Stimulated activated naive B cell treated with anti-CD40 and anti-IgM and Interleukin-4, amounts not matched to agents 10 μg/mL and 1 μg/mL and 100 μg/mL, for 72 hours (primary cell): ENCODE measurements at regions not wholly inside any gene's neighbourhood (a gene's known extent, or its start where the extent isn't known, plus 50 kb on each side); places are given as distances from the start of the nearest gene placed in this dataset.
A peak's percentile ranks its signal among the peaks of the same experiment; 100 is the strongest.

Experiments used
- ATAC-seq, 2 donors: fragments of 150-1000 bp; cut with Tn5 transposase; replicated peaks; 2 replicates each; pipeline ENCODE4 v1.10.0; 2021; ENCODE audit warnings: moderate library complexity in 1 of 2
- DNase-seq: peaks from one replicate; pipeline ENCODE4 v3.0.0; 2021
- H3K27ac Mint-ChIP-seq: one replicate; pipeline ENCODE4 v1.8.0; 2022; ENCODE audit warnings: mild to moderate bottlenecking, mixed read lengths
- H3K27me3 Mint-ChIP-seq, 2 donors: one replicate each; pipeline ENCODE4 v1.8.0; 2022; ENCODE audit warnings: mixed read lengths in 2 of 2
- H3K36me3 Mint-ChIP-seq, 2 donors: one replicate each; pipeline ENCODE4 v1.8.0; 2022; ENCODE audit warnings: mixed read lengths in 2 of 2, mild to moderate bottlenecking in 1 of 2
- H3K4me1 Mint-ChIP-seq, 2 donors: one replicate each; pipeline ENCODE4 v1.8.0; 2022; ENCODE audit warnings: mixed read lengths in 2 of 2, mild to moderate bottlenecking in 1 of 2
- H3K4me3 Mint-ChIP-seq, 2 donors: one replicate each; pipeline ENCODE4 v1.8.0; 2022; ENCODE audit warnings: mild to moderate bottlenecking in 2 of 2, mixed read lengths in 2 of 2, moderate library complexity in 1 of 2
- H3K9me3 Mint-ChIP-seq, 2 donors: one replicate each; pipeline ENCODE4 v1.8.0; 2022; ENCODE audit warnings: mixed read lengths in 2 of 2, mild to moderate bottlenecking in 1 of 2

- Mint-ChIP-seq H3K36me3 (no peaks in the 10 kb centered on the region), H3K27ac (no peak overlapping the region), H3K4me1 (peaks cover 0 to 4% of the 10 kb centered on the region in 2 donors), H3K9me3 (no peaks in the 10 kb centered on the region), H3K4me3 (no peak overlapping the region), H3K27me3 (peaks cover 9 to 13% of the 10 kb centered on the region in 2 donors)
- no peak for DNase-seq
- ATAC-seq = no peak
These were observed 276.3 kb downstream of the PTTG2 start for GRCh38 chr4:38236503-38236902.

DNA sequence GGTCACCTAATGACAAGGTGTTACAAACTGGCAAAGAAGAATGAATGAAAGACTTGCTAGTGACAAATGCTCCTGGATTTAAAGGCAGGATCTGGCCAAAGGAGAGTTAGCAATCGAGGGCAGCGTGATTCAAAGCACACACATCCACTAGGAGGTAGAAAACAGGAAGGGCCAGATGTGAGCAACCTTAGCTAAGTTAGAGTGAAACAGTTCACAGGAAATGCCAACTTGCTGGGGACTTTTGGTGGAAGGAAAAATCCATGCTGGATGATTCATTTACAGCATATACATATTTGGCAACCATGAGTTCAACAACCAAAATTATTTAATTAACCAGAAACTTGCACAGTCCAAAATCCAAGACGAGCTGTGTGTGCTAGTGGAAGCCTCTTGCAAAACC is 276.9 kb downstream of the PTTG2 start:
- H3K27ac Mint-ChIP-seq = no peak overlapping the region
- no peak overlapping the region for H3K4me3 Mint-ChIP-seq
- H3K9me3 Mint-ChIP-seq = no peaks in the 10 kb centered on the region
- DNase-seq (no peak), ATAC-seq (peak in 1 of 2 donors; percentile 33)
- H3K27me3 Mint-ChIP-seq = peaks cover 5 to 13% of the 10 kb centered on the region in 2 donors
- no peaks in the 10 kb centered on the region for H3K36me3 Mint-ChIP-seq
- peaks cover 0 to 4% of the 10 kb centered on the region in 2 donors for H3K4me1 Mint-ChIP-seq

DNA sequence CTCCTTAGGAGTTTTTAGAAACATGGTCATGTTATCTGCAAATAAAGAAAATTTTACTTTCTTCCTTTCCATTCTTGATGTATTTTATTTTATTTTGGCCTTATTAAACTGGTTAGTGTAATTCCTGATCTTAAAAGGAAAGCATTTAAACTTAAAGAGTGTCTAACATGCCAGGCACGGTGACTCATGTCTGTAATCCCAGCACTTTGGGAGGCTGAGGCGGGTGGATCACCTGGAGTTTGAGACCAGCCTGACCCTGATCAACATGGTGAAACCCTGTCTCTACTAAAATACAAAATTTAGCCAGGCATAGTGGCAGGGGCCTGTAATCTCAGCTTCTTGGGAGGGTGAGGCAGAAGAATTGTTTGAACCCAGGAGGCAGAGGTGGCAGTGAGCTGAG is 281.3 kb downstream of the PTTG2 start:
- ATAC-seq = no peak
- peaks cover 6 to 9% of the 10 kb centered on the region in 2 donors for H3K27me3 Mint-ChIP-seq
- H3K4me1 Mint-ChIP-seq = peaks cover 0 to 8% of the 10 kb centered on the region in 2 donors
- H3K27ac Mint-ChIP-seq = no peak overlapping the region
- peaks cover 2 to 8% of the 10 kb centered on the region in 2 donors for H3K9me3 Mint-ChIP-seq
- no peak overlapping the region for H3K4me3 Mint-ChIP-seq
- no peaks in the 10 kb centered on the region for H3K36me3 Mint-ChIP-seq
- DNase-seq = no peak

- Mint-ChIP-seq H3K27me3 (peaks cover 6 to 12% of the 10 kb centered on the region in 2 donors), H3K36me3 (no peaks in the 10 kb centered on the region), H3K4me3 (no peak overlapping the region), H3K9me3 (peaks cover 4 to 10% of the 10 kb centered on the region in 2 donors), H3K4me1 (peaks cover 0 to 6% of the 10 kb centered on the region in 2 donors), H3K27ac (no peak overlapping the region)
- ATAC-seq (no peak), DNase-seq (no peak)
These were observed 281.9 kb downstream of the PTTG2 start for GRCh38 chr4:38242101-38242500.

DNA sequence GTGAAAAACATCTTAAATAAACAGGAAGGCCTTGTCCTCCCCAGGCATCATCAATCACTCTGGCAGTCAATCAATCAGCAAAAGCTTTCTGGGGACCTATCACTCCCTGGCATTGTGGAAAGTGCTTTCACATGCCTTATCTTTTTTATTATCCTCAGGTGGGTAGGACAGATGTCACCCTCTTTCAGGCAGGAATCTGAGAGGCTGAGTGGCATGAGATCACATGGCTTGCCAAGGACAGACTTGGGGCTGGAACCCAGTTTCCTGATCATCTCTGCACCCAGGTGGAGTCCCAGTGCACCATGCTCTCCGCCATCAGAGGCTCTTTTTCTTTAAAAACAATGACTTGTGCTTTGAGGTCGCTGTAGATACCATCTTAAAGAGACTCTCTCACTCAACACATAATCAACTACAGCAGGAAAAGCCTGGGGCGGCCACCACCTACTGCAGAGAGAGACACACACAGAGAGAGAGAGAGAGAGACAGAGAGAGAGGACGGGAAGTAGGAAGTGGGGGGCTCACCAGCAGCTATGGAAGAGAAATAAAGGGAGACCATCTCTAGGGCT is 282.7 kb downstream of the PTTG2 start:
- Mint-ChIP-seq H3K9me3 (peaks cover 4 to 10% of the 10 kb centered on the region in 2 donors), H3K27ac (no peak overlapping the region), H3K36me3 (no peaks in the 10 kb centered on the region), H3K27me3 (peaks cover 6 to 12% of the 10 kb centered on the region in 2 donors), H3K4me3 (no peak overlapping the region), H3K4me1 (peaks cover 0 to 6% of the 10 kb centered on the region in 2 donors)
- DNase-seq = no peak
- ATAC-seq = no peak

- H3K27ac Mint-ChIP-seq = no peak overlapping the region
- no peak overlapping the region for H3K4me3 Mint-ChIP-seq
- H3K9me3 Mint-ChIP-seq = peaks cover 4 to 10% of the 10 kb centered on the region in 2 donors
- peaks cover 6 to 12% of the 10 kb centered on the region in 2 donors for H3K27me3 Mint-ChIP-seq
- H3K36me3 Mint-ChIP-seq = no peaks in the 10 kb centered on the region
- ATAC-seq = no peak
- peaks cover 0 to 6% of the 10 kb centered on the region in 2 donors for H3K4me1 Mint-ChIP-seq
- DNase-seq = no peak
These were observed 283.3 kb downstream of the PTTG2 start for GRCh38 chr4:38243388-38244053.

- Mint-ChIP-seq H3K9me3 (peaks cover 15% of the 10 kb centered on the region in 2 donors), H3K27me3 (peaks cover 9 to 21% of the 10 kb centered on the region in 2 donors)
These were observed 294.6 kb downstream of the PTTG2 start for GRCh38 chr4:38254825-38255224.

DNA sequence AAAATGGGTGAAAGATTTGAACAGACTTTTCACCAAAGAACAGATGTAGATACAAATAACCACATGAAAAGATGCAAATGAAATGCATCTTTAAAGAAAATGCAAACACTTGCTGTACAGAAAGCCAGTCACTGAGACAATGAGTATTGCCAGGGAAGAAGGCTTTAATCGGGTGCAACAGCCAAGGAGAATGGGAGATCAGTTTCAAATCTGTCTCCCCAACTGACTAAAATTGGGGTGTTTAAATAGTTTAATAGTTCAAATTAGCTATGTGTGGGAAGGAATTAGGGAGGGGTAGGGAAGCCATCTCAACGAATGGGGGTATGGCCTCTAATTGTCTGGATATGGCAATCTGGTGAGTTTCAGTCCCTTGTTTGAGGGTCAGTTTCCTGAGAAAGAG is 295.4 kb downstream of the PTTG2 start:
- DNase-seq (no peak), ATAC-seq (no peak)
- Mint-ChIP-seq H3K27ac (no peak overlapping the region), H3K9me3 (peaks cover 14 to 15% of the 10 kb centered on the region in 2 donors), H3K36me3 (peaks cover 3 to 9% of the 10 kb centered on the region in 2 donors), H3K4me3 (no peak overlapping the region), H3K4me1 (peaks cover 0 to 2% of the 10 kb centered on the region in 2 donors), H3K27me3 (peaks cover 15 to 27% of the 10 kb centered on the region in 2 donors)

More at GRCh38 chr4:38254825-38255224, 294.6 kb downstream of the PTTG2 start:
- Mint-ChIP-seq H3K4me3 (no peak overlapping the region), H3K36me3 (peaks cover 3 to 9% of the 10 kb centered on the region in 2 donors), H3K27ac (no peak overlapping the region), H3K4me1 (peaks cover 0 to 2% of the 10 kb centered on the region in 2 donors)
- DNase-seq (no peak), ATAC-seq (no peak)

DNA sequence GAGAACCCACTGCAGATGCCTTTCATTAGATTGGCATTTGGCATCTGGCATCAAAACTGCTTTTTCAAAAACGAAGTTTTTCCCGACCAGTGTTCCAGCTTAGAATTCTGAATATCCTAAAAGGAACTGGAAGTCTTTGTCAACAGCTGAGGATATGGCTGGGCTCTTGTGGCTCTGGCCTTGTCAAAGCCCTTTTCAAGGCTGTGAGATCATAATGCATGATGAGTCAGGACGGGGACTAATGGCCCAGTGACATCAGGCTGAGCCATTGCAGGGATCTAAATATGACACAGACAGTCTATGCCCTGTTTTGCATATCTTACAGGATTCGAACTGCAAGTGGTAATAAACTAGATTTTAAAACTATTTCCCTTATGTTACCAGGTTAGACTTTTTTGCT is 306.4 kb downstream of the PTTG2 start:
- ATAC-seq (peak in 1 of 2 donors; percentile 38), DNase-seq (no peak)
- peaks cover 0 to 1% of the 10 kb centered on the region in 2 donors for H3K9me3 Mint-ChIP-seq
- no peak overlapping the region for H3K27ac Mint-ChIP-seq
- peaks cover 0 to 4% of the 10 kb centered on the region in 2 donors for H3K36me3 Mint-ChIP-seq
- H3K4me1 Mint-ChIP-seq = no peaks in the 10 kb centered on the region
- no peak overlapping the region for H3K4me3 Mint-ChIP-seq
- peaks cover 0 to 5% of the 10 kb centered on the region in 2 donors for H3K27me3 Mint-ChIP-seq

DNA sequence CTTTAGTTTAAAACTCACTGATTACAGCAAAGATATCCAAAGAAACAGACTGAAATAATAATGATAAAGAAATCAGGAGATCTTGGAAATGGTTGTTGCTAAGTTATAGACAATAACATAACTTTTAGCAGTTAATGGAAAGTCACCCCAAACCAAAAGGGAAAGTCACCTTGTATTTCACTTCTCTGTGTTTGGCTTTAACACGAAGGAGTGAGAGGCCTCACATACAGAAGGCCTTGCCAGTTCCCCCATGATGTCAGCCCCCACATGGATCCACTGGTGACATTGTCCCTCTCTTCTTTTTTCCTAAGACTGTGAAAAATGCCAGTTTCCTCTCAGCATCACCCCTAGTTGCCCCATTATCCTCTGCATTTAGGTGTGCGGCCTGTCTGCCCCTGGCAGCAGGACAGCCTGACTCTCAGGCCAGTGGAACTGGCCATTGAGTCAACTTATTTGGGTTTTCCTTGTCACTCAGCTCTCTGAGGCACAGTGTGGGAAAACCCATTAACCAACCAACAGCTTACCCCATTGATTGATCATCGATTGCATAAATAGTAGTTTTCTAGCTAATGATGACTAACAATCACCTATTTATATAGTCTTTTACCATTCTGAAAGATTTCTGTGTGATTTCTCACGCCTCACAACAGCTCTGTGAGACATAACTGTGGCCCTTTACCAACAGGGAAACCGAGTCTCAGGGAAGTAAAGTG is 308.1 kb downstream of the PTTG2 start:
- peaks cover 0 to 1% of the 10 kb centered on the region in 2 donors for H3K9me3 Mint-ChIP-seq
- DNase-seq (no peak), ATAC-seq (no peak)
- no peak overlapping the region for H3K4me3 Mint-ChIP-seq
- peaks cover 0 to 4% of the 10 kb centered on the region in 2 donors for H3K27me3 Mint-ChIP-seq
- H3K36me3 Mint-ChIP-seq = peaks cover 0 to 4% of the 10 kb centered on the region in 2 donors
- H3K4me1 Mint-ChIP-seq = no peaks in the 10 kb centered on the region
- H3K27ac Mint-ChIP-seq = no peak overlapping the region

- H3K4me1 Mint-ChIP-seq = no peaks in the 10 kb centered on the region
- DNase-seq = no peak
- peaks cover 0 to 4% of the 10 kb centered on the region in 2 donors for H3K27me3 Mint-ChIP-seq
- peaks cover 0 to 4% of the 10 kb centered on the region in 2 donors for H3K36me3 Mint-ChIP-seq
- no peak overlapping the region for H3K4me3 Mint-ChIP-seq
- H3K27ac Mint-ChIP-seq = no peak overlapping the region
- no peak for ATAC-seq
- peaks cover 0 to 1% of the 10 kb centered on the region in 2 donors for H3K9me3 Mint-ChIP-seq
These were observed 308.6 kb downstream of the PTTG2 start for GRCh38 chr4:38268837-38269236.

GRCh38 chr4:38273407-38273806 is 313.2 kb downstream of the PTTG2 start:
- no peak for ATAC-seq
- no peak for DNase-seq
- peaks cover 0 to 4% of the 10 kb centered on the region in 2 donors for H3K27me3 Mint-ChIP-seq
- H3K36me3 Mint-ChIP-seq = no peaks in the 10 kb centered on the region
- peaks cover 2 to 10% of the 10 kb centered on the region in 2 donors for H3K4me1 Mint-ChIP-seq
- H3K27ac Mint-ChIP-seq = no peak overlapping the region
- no peak overlapping the region for H3K4me3 Mint-ChIP-seq
- peaks cover 0 to 2% of the 10 kb centered on the region in 2 donors for H3K9me3 Mint-ChIP-seq

GRCh38 chr4:38275331-38276100 is 315.3 kb downstream of the PTTG2 start:
- no peak overlapping the region for H3K27ac Mint-ChIP-seq
- H3K36me3 Mint-ChIP-seq = no peaks in the 10 kb centered on the region
- no peak overlapping the region for H3K4me3 Mint-ChIP-seq
- peaks cover 0 to 2% of the 10 kb centered on the region in 2 donors for H3K9me3 Mint-ChIP-seq
- H3K4me1 Mint-ChIP-seq = peaks cover 2 to 10% of the 10 kb centered on the region in 2 donors
- ATAC-seq (no peak), DNase-seq (no peak)
- peaks cover 0 to 4% of the 10 kb centered on the region in 2 donors for H3K27me3 Mint-ChIP-seq

- ATAC-seq = no peak
- Mint-ChIP-seq H3K4me1 (peaks cover 4 to 10% of the 10 kb centered on the region in 2 donors), H3K9me3 (peaks cover 0 to 2% of the 10 kb centered on the region in 2 donors), H3K4me3 (no peak overlapping the region), H3K27me3 (peaks cover 0 to 4% of the 10 kb centered on the region in 2 donors), H3K27ac (no peak overlapping the region), H3K36me3 (no peaks in the 10 kb centered on the region)
- DNase-seq = no peak
These were observed 318.1 kb downstream of the PTTG2 start for GRCh38 chr4:38278255-38278654.
